Mesothelial cell of epicardium (in vitro differentiated cells): ENCODE measurements at regions not wholly inside any gene's neighbourhood (a gene's known extent, or its start where the extent isn't known, plus 50 kb on each side); places are given as distances from the start of the nearest gene placed in this dataset.
A peak's percentile ranks its signal among the peaks of the same experiment; 100 is the strongest.

Experiments
- DNase-seq, 2 experiments: peaks; one replicate each; pipeline ENCODE4 v3.0.0; 2021; ENCODE audit warnings: low spot score in 2 of 2; ENCODE audit not compliant: unreplicated experiment in 2 of 2
- H3K27ac Mint-ChIP-seq: 2 replicates; pipeline ENCODE4 v1.8.0; 2021; ENCODE audit warnings: mixed read lengths
- H3K27me3 Mint-ChIP-seq: 2 replicates; pipeline ENCODE4 v1.8.0; 2021; ENCODE audit warnings: low read depth, mixed read lengths
- H3K36me3 Mint-ChIP-seq: 2 replicates; pipeline ENCODE4 v1.8.0; 2021; ENCODE audit warnings: mixed read lengths
- H3K4me1 Mint-ChIP-seq: 2 replicates; pipeline ENCODE4 v1.8.0; 2021; ENCODE audit warnings: mixed read lengths
- H3K4me3 Mint-ChIP-seq: 2 replicates; pipeline ENCODE4 v1.8.0; 2021; ENCODE audit warnings: mild to moderate bottlenecking, moderate library complexity, mixed read lengths
- H3K9me3 Mint-ChIP-seq: 2 replicates; pipeline ENCODE4 v1.8.0; 2021; ENCODE audit warnings: mixed read lengths
- TF ChIP-seq, protein P1 (sequence below): fragments of 200-600 bp; sonication (generic); IDR thresholded peaks from one replicate; pipeline ENCODE4 v1.5.0; 2021; ENCODE audit warnings: antibody characterized with exemption; ENCODE audit not compliant: unreplicated experiment

DNA sequence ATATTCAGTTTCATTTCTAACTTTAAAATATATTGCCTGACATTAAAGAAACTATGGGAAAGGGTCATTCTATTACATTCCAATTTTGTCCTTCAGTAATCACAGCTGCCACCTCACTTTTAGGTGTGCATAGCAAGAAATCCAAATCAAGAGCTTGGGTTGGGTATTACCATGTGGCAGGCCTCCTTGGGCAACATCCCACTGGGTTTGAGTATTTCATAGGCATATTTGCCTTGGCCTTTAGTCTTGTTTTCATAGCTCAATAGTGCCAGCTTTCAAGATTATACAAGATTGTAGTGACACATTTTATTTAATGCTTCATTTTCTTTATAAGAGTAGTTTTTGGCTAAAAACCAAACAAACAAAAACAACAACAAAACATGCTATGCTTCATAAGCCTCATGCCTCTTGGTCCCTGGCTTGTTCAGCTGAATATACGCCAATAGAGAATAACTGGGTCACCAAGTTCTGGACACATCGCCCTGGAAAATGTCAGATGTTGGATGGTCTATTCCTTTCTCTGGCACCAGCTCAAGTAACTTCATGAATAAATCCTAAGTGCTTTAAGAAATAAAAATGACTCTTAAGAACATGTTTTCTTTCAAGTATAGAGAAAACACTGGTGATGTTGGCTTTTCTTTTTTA is 167.4 kb upstream of the STARD13 start:
- Mint-ChIP-seq H3K4me3 (no peak overlapping the region), H3K9me3 (peaks cover 28% of the 10 kb centered on the region), H3K27me3 (no peaks in the 10 kb centered on the region), H3K36me3 (no peaks in the 10 kb centered on the region), H3K27ac (no peak overlapping the region), H3K4me1 (peaks cover 2% of the 10 kb centered on the region)
- TF ChIP-seq, protein P1, sequence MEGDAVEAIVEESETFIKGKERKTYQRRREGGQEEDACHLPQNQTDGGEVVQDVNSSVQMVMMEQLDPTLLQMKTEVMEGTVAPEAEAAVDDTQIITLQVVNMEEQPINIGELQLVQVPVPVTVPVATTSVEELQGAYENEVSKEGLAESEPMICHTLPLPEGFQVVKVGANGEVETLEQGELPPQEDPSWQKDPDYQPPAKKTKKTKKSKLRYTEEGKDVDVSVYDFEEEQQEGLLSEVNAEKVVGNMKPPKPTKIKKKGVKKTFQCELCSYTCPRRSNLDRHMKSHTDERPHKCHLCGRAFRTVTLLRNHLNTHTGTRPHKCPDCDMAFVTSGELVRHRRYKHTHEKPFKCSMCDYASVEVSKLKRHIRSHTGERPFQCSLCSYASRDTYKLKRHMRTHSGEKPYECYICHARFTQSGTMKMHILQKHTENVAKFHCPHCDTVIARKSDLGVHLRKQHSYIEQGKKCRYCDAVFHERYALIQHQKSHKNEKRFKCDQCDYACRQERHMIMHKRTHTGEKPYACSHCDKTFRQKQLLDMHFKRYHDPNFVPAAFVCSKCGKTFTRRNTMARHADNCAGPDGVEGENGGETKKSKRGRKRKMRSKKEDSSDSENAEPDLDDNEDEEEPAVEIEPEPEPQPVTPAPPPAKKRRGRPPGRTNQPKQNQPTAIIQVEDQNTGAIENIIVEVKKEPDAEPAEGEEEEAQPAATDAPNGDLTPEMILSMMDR: no peak
- no peak for DNase-seq

DNA sequence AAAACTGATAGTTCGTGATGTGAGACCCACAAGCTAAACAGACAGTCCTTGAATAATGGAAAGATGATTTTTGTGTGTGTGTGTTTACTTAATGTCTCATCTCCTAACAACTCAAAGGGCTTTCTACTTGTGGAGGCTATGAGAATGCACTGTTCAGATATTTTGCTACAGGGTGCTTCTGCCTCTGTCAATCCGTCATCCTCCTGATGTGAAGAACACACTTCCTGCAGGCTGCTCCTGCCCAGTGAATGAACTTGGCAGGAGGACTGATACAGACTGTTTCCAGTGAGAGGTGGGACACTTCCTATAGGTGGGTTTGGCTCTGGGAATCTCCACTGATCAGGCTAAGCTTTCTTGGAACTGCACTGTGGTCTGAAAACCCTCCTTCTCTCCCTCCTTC is 168.4 kb upstream of the STARD13 start:
- Mint-ChIP-seq H3K36me3 (no peaks in the 10 kb centered on the region), H3K27ac (no peak overlapping the region), H3K4me3 (no peak overlapping the region), H3K4me1 (peaks cover 2% of the 10 kb centered on the region), H3K27me3 (no peaks in the 10 kb centered on the region), H3K9me3 (peaks cover 25% of the 10 kb centered on the region)
- TF ChIP-seq, protein P1: no peak
- no peak for DNase-seq

DNA sequence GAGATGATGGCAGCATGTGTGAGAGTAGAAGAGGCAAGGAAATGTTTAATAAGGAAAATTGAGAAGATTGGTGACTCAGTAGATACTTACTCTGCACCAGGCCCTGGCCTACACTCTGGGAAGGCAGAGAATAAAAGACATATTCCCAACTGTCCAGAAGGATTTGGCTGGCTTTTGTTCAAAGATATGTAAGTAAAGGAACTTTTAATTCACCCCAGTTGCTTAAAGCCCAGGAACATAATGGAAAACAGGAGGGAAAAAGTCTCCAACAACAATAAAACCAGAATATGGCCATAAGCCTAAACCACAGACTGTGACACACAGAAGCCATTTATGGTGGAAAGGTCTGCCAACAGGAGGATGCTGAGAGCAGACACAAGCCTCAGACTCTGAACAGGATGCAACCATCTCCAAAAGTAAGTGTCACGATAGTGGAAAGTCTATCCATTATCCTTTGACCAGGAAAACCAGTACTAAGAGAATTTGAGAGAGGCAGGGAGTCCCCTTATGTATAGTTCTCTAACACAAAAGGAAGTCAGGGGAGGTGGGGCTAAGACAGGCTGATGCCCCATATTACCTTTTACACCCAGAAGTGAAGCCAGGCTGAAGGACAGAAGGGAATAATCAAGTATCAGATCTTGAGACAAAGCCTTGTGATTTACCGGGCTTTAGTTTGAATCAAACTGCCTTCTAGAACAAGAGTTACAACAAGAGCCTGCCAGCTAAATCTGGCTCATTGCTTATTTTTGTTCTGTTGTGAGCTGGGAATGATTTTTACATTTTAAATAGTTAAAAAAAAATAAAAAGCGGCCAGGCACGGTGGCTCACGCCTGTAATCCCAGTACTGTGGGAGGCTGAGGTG is 169.5 kb upstream of the STARD13 start:
- H3K9me3 Mint-ChIP-seq: peaks cover 30% of the 10 kb centered on the region
- TF ChIP-seq, protein P1: no peak
- H3K27me3 Mint-ChIP-seq: no peaks in the 10 kb centered on the region
- DNase-seq: no peak
- H3K36me3 Mint-ChIP-seq: peaks cover 3% of the 10 kb centered on the region
- H3K27ac Mint-ChIP-seq: peak overlapping the region; percentile 22
- peaks cover 2% of the 10 kb centered on the region for H3K4me1 Mint-ChIP-seq
- H3K4me3 Mint-ChIP-seq: no peak overlapping the region

DNA sequence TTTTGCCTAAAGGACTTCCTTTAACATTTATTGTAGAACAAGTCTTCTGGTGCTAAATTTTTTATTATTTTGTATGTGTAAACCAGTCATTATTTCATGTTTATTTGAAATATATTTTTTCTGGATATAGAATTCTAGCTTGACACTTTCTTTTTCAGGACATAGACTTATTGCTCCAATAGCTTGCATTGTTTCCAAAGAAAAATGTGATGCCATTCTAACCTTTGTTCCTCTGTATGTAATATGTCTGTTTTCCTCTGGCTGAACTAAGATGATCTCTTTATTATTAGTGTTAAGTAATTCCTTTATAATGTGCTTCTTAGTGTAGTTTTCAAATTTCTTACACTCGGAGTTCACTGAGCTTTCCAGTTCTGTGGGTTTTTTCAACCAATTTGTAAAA is 174.1 kb upstream of the STARD13 start:
- DNase-seq: no peak
- Mint-ChIP-seq H3K4me3 (no peak overlapping the region), H3K27ac (no peak overlapping the region), H3K4me1 (no peaks in the 10 kb centered on the region), H3K9me3 (peaks cover 36% of the 10 kb centered on the region), H3K36me3 (peaks cover 3% of the 10 kb centered on the region), H3K27me3 (no peaks in the 10 kb centered on the region)
- TF ChIP-seq, protein P1: no peak

DNA sequence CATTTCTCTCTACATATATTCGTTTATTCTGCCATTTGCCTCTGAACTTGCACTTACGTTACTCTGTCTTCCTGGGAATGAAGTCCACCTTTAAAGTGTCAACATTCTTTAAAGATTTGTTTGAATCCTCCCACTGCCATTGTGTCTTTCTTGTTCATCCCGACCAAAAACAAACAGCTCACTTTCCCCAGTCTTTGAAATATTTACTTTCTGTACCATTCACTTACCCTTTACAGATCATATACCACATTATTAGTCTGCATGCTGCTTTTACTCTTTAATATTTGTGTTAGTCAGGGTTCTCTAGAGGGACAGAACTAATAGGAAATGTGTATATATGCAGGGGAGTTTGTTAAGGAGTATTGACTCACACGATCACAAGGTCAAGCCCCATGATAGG is 176.6 kb upstream of the STARD13 start:
- Mint-ChIP-seq H3K9me3 (peaks cover 33% of the 10 kb centered on the region), H3K4me3 (no peak overlapping the region), H3K4me1 (no peaks in the 10 kb centered on the region), H3K27ac (no peak overlapping the region), H3K27me3 (no peaks in the 10 kb centered on the region), H3K36me3 (peaks cover 3% of the 10 kb centered on the region)
- DNase-seq: no peak
- TF ChIP-seq, protein P1: no peak
